ENCODE measurements at regions not wholly inside any gene's neighbourhood (a gene's known extent, or its start where the extent isn't known, plus 50 kb on each side); places are given as distances from the start of the nearest gene placed in this dataset.
"Not testable (repeated sequence)": the region's sequence is repeated elsewhere in the genome, so short reads cannot be mapped to it uniquely, and the experiment has no call there.

DNA sequence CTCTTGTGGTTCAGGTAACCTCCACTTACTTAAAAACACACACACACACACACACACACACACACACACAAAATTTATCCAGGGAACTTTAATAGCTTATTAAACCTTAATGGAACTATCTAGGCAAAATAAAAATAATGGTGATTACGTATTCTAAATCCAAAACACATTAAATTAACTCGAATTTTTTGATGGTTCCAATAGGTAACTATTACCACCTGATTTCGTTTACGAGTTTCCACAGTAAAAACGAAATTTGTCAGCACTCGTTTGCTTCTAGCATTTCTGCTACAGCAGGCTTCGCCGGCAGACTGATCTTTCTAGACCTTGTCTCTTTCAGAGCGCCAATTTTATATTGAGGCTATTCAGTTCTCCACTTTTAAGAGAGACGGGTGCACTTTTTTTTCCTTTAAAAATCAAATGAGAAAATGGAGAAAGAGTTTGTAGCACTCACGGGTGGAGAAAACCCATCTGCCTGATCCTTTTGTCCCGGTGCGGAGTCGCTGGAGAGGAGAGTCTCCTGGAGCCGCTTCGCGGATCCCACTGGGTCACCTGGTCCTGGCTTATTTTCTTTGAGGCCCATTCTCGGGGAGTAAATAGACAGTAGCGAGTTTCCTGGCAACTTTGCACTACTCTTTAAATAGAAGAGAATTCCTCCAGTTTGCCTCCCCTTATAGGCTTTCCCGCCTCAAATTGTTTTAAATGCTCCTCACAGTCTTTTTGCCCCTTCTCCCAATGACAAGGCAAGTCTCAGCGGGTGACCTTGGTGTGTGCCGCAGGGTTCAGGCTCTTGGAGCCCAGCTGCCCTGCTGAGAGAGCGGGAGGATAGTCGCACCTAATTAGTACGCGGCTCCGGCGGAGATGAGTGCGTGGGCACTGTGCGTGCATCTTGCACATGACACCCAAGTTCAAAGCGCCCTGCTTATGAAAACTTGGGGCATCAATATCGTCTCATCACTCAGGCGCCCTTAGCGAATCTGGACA, 117.0 kb downstream of the KCNRG start:
- no peak for DNase-seq

DNA sequence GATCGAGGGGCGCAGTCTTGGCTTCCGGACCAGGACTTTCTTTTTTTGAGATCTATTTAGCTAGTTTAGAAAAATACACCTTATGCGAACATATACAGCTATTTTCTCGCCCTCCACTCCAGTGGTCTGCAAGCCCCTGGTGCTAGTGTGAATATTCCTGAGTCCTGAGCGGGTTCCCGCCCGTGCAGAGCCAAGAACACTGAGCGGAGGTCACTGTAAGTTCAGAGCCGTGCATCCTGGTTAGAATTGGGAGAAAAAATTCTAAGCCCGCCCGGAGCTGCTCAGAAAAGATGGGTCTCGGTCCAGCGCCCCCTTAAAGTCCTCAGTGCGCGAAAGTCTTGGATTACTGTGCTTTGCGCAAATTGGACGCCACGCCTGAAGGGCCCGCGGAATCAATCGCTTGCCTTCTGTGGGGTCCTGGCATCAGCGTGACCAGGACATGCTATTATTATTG, 117.7 kb downstream of the KCNRG start:
- DNase-seq = no peak

DNA sequence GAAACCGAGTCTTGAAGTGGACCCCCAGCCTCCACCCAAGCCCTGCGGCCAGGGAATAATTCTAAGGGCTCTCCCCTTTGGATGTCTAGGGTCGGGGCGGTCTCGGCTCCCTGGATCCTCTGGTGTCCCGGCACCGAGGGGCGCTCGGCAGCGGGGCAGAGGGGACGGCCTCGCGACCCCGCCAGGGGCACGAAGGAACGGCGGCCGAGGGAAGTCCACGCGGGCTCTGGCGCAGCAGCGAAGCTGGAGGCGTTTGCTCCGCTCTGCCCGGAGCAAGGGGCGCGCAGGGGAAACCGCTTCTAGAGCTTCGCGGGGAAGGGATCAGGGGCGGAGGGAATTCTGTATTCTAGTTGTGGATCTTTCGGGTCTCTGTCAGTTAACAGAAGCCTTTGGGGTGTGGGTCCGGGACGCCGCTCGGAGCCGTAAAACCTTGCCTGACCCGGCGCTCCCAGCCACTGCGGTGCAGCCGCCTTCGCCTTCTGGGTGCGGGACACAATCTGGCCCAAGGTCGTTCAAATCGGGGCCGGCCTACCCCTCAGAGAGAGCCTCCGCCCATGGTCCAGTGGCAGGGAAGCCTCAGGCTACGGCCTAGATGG, 118.2 kb downstream of the KCNRG start:
- DNase-seq = no peak

DNA sequence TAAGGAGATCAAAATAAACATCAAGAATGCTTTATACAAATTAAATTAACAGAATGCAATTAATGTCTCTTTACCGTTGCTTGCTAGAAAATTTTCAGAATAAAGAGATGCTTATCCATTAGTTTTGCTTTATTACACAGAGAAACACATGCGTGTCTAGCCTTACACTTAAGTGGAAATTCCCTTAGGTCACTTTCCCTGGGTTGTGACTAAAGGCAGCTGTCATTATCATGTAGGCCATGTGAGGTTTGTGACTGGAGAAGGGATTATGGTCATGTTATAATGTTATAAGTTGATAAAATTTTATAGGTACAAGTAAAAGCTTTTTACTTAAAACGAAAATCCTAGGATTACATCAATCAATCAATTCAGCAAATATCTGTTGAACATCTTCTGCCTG, 121.0 kb downstream of the KCNRG start:
- DNase-seq = no peak

DNA sequence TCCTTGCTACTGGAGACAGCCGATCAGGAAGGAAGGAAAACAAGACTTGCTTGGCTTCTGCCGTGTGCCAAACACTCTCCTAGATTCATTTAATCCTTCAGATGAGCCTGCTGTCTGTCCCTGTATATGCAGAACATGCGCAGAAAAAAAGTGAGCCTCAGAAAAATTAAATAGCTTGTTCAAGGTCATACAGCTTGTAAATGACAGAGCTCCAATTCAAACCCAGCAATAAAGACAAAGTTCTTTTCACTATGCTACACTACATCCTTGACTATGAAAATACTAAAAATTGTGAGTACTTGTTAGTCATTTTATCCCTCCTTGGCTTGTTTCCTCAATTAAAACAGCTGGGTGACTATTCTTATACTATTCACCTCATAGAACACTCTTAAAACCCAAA, 121.4 kb downstream of the KCNRG start:
- no peak for DNase-seq

DNA sequence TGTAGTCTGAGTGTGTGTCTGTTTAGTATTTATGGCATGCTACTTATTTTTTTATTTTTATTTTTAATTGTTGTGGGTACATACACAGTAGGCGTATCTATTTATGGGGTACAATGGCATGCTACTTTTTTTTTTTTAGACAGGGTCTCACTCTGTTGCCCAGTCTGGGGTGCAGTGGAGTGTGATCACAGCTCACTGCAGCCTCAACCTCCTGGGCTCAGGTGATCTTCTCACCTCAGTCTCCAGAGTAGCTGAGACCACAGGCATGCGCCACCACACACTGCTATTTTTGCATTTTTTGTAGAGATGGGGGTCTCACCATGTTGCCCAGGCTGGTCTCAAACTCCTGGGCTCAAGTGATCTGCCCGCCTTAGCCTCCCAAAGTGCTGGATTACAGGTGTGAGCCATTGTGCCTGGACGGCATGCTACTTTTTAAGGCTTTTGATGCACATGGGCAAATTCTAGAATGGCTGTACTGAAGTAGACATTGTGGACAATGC, 124.2 kb downstream of the KCNRG start:
- not testable (repeated sequence) for DNase-seq

DNA sequence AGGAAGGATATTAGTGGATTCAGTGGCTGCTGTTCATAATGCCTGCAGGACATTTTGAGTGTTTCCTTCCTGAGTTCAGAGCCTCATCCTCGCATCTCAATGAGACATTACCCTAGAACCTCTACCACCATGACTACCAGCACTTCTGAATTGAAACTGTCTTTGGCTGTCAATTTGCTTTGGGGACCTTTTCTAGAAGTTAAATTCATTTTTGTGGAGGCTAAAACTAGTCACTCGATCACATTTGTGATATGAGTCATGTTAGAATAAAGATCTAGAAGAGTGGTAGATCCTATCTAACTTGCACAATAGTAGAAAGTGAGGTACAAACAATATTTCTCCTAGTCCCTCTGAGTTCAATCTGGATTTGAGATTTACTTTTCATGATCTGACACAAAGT, 124.9 kb downstream of the KCNRG start:
- DNase-seq = no peak

DNA sequence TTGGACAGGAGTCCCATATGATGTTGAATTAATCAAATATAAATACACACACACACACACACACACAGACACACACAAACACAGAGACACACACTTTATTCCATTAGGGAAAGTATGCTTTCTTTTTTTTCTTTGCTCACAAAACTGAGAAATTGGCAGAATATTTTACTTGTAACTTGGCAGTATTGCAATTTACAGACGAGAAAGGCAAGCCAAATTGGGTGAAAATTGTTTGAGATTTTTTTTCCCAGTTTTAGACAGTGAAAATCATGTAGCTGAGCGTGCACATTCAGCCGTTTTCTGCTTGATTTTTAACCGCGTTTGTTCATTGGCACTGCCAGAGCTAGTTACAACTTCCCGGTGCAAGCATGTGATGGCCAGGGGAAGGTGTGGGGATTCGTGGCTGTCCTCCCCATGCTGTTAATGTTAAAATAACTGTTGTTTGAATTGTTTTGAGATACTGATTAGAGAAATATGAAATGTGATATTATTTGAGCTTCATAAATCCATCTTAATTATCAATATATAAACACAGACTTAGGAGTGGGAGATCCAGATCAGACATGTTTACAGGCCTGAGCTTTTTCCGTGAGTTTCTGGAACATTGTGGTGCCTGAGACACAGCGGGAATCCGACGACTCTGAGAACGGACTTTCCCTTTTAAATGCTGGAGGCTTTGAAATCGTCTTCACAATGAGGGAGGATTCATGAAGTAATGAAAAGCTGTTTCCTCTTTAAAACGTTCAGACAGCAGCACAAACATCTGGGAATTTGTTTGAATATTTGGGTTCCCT, 125.5 kb downstream of the KCNRG start:
- no peak for DNase-seq

DNA sequence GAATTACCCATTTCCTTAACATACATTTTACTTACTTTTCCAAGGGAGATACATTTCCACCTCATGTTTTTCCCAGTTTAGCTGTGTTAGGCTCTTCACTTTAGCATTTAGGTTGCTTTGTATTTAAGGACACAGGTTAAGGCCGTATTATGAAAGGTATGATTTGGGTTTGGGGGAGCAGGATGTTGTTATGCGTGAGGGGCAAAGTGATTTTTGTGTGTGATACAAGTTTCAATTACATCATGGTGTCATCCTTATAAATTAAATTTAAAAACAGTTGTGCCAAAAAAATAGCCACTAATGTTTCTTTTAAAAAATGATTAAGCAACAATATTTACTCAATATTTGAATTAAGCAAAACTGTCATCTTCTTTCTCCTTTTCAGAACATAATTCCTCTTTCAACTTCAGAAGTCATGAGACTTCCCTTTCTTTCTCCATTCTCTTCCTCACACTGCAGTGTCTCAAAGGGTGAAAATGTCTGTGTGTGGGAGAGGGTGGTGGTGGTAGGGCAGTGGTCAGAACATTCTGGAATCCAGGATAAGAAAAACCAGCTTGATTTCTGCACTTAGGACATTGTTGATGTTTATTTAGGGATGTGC, 126.2 kb downstream of the KCNRG start:
- no peak for DNase-seq

DNA sequence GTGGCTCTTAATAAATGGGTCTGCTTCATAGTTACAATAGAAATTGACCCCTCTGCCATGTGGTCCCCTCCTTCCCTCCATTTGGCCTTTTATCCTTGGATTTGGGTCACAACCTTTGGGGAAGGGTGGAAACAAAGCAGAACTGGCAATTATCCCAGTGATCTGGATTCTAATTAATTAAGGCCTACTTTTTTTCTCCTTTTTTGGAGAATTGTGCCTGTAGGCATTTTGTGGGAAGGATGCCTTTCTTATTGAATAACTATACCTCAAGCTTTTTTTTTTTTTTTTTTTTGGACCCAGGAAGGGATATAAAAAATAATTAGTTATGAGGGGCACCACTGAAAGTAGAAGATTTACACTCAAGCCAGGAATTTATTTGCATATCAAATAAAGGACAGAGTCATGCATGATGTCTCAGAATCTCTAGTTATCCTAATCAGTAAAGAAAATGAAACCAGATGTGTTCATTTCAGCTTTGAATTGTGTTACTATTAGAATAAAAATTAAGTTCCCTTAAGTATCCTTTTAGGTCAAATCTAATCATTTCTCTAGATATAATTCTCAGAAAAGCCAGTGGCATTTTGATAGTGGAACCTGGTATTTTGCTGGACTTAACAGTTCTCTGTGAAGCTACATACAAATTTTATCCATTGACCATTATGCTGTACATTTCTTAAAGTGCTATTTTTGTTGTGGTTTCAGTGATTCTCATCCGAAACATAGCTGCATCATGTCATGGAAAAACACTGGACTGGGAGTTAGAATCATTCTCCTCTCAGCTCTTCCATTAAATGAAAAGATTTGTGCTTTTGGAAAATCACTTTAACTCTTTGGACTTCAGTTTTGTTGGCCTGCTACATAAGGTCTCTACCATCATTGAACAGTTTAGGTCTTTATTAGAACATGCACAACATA, 129.3 kb downstream of the KCNRG start:
- DNase-seq = no peak

DNA sequence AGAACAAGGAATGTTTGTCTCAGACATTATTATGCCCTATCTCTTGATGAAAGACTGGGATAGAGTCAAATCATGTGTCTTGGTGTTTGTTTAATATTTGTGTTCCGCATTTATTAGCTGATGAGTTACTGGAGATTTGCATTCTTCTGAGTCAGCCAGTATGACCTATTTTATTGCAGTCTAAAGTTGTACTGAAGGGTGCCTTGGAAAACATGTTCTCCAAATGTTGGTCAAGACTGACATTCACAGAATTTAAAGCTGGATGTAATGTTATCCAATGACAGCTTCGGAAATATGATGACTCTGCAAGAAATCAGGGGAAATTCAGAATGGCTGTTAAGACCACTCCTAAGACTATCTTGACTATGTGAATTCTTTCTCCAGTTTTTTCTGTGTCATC, 134.0 kb downstream of the KCNRG start:
- DNase-seq = no peak

DNA sequence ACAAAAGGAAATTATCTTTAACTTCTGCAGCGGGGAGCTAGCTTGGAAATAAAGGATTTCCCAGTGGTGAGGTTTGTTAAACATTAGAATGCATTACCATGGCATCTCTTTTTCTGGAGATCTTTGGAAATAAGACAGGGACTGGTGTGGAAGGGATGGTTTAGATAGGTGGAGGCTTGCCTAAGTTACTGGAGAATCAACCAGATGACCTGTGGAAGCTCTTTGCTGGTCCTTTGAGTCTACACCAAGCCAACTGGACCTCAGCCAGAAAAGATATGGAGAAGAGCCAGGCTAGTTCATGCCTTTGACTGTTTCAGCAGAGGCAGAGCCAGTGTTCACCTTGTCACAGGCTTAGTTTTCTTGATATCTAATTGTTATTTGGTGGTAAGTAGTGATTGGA, 134.7 kb downstream of the KCNRG start:
- no peak for DNase-seq

DNA sequence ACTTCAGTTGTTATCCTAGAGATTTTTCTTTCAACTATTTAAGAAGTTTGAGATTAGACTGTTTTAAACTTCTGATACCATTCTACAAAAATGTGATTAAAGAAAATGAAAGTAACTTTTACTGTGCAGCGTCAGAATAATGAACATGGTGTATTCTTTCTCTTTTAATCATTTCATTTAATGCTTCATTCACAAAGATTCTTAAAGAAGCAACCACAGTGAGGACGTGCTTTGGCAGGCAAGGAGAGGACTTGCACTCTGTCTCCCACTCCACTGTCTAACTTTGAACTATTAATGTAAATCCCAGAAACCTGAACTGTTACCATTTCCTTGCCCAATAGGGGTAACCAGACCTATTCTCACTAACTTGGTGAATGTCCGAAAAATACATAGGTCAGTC, 137.0 kb downstream of the KCNRG start:
- no peak for DNase-seq

DNA sequence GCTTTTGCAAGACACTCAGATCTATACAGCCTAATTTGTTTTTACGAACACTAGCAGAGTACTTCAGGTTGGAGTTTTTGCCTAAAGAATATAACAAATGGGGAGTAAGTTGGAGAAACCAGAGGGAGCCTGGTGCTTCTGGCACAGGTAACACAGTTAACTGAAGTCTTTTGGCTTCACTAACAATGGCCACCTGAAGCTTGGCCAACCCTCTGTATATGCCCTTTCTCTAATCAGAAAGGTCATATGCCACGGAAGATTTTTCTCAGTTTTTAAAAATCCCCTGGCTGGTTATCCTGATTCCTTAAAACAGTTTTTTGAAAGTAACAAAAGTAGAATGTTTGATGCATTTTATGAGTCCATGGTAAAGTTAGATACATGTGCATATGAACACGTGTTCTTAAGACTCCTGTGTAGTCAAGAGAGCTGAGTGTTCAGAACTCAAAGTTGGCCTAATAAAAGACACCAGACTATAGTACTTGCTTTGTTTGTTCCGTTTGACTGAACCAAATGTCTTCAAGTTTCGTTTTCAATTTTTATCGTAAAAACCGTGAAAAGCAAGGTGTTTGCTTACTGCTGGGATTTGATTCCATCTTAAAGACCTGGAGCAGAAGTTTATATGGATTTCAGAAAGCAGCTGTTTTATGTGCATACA, 137.5 kb downstream of the KCNRG start:
- no peak for DNase-seq

DNA sequence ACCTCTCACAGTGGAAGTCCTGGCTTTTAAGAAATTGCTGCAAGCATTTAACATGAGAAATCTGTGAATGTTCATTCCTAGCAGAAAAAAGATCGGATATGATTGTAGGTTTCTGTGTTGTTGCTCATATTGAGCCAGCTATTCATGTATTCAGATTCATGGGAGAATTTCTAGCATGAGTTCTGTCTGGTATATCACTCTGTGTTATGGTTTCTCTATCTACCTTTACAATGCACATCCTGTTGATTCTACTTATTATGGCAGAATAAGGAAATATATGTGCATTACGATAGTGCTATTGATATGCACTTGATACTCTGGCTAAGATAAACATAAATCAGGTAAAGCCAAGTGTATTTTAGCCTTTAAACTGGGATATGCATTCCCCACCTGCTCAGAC, 138.2 kb downstream of the KCNRG start:
- no peak for DNase-seq

DNA sequence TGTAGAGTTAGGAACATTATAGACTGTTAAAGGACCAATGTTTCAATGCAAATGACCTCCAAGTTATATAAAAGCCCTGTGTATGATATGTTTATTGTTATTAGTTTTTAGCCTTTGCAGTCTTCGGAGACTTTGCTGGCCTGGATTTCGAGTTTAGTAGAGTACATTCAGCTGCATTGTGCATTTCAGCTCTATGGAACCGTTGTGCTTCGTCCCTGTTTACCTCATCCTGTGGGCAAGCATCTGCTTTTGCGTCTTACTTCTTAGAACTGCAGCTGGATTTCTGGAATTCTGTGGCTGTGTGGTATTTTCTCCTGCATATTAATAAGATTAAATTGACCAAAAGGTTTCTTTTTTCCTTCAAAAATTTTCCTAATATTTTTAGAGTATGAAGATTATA, 138.6 kb downstream of the KCNRG start:
- no peak for DNase-seq

DNA sequence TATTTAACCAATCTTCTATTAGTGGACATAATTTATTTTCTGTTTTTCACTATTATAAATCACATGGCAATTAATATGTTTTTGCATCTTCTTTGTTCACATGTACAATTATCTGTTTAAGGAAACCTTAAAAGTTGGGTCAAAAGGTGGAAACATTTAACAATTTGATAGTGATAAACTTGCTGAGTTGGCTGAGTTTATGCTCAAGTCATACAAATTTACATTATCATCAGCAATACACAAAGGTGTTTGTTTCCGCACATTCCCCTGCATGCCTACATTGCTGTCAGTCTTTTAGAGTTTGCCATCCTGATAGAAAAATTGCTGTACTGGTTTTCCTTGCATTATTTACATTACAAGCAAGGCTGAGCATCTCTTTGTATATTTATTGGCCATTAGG, 139.5 kb downstream of the KCNRG start:
- no peak for DNase-seq

DNA sequence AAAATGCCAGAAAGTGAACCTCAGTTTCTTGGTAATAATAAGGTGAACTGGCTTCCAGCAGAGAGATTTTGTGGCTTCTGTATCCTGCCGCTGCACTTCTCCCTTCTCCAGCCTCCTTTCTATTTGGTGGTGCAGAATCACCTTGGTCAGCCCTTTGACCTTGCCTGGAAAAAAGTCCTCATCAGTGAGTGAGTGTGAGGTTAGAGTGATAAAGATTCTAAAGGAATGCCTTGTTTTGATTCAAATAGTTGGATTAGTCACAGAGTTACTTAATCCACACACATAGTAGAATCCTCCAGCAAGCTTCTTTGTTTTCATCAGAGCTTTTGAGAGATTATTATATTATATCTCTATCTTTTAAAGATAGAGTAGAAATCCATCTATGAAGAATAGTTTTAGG, 140.9 kb downstream of the KCNRG start:
- no peak for DNase-seq

DNA sequence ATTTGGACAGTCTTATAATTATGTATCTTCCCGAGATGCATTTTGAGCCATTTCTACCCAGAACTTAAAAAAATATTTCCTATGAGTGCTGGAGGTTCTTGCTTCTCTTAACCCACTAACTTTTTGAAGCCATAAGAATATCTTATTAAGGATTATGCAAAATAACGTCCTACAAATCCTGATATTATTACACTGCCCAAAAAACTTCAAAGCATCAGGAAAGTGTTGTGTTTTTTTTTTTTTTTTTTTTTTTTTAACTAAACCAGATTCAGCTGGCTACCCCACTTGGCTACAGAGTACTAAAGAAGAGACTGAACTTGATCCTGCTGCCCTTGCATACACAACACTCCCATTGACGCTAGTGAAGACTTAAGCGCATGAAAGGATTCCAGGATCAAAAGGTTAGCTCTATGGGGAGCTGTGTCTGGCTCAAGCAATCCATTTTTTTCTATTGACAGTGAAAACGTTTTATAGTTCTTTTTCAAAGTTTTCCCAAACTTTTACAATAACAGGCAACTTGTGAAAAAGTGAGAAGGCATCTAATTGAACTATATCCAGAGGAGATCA, 141.4 kb downstream of the KCNRG start:
- DNase-seq = no peak

DNA sequence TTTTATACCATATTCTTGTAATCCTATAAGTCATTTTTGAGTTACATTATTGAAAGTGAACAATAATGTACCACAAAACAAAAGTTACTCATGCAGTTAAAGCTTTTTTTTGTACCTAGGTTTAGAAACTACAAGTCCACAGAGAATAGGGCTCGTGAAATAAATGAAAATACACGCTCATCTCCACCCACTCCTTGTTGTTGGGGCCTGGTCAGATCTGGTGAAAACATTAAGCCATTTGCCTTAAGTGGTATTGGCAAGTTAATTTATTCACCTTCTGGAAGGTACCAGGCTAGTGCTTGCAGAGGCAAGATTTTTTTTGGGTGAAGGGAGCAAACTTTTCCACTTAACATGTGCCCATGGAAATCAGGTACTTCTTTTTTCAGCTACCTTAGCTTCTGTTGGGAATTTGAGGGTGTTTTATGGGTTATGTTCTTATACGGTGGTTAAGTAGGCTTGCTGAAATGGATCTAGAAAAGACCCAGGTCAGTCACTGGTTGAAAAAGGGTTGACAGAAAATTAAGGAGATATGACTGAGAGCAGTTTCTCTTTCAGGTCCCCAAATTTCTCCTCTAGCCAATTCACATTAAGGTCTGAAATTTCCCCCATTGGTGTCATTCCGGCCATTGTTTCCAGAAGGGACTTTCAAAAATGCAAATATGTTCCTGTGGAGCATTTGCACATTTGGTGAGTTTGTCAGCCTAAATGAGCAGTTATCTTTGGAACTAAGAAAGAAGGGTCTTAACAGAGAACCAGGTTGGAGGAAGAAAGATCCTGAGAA, 143.3 kb downstream of the KCNRG start:
- no peak for DNase-seq

All from cortex of kidney (tissue), 1 donor.